Kidney (tissue), 10 donors: ENCODE measurements at regions not wholly inside any gene's neighbourhood (a gene's known extent, or its start where the extent isn't known, plus 50 kb on each side); places are given as distances from the start of the nearest gene placed in this dataset.
"Not testable (repeated sequence)": the region's sequence is repeated elsewhere in the genome, so short reads cannot be mapped to it uniquely, and the experiment has no call there.

Experiments used
- DNase-seq, 5 donors: peaks; one replicate each; pipeline ENCODE4 v3.0.0-alpha.2; 2013 to 2020
- FAIRE-seq: peaks from 2 replicates; lab custom pipeline; 2012; peaks lifted over from hg19 to GRCh38; lab: Jason Lieb, UNC
- H3K27ac ChIP-seq, 2 donors: one replicate each; pipeline ENCODE4 v1.7.0; 2013; ENCODE audit warnings: low read depth in 2 of 2, low read length in 2 of 2, inconsistent platforms in 1 of 2
- H3K27me3 ChIP-seq: one replicate; pipeline ENCODE4 v1.7.1; 2013; ENCODE audit warnings: low read length, inconsistent platforms; ENCODE audit not compliant: control insufficient read depth, insufficient read depth
- H3K36me3 ChIP-seq, 3 donors: one replicate each; pipeline versions ENCODE4 v1.7.0 to v1.7.1; 2013; ENCODE audit warnings: low read length in 3 of 3, control low read depth in 1 of 3, inconsistent platforms in 1 of 3; ENCODE audit not compliant: insufficient read depth in 3 of 3, control insufficient read depth in 2 of 3
- H3K4me1 ChIP-seq, 3 donors: one replicate each; pipeline versions ENCODE4 v1.7.0 to v1.7.1; 2013; ENCODE audit warnings: low read length in 3 of 3, inconsistent platforms in 1 of 3, low read depth in 1 of 3; ENCODE audit not compliant: control insufficient read depth in 2 of 3, insufficient read depth in 2 of 3
- H3K4me3 ChIP-seq, 3 donors: one replicate each; pipeline versions ENCODE4 v1.7.0 to v1.8.1; 2013; ENCODE audit warnings: low read length in 3 of 3, control low read depth in 1 of 3, inconsistent platforms in 1 of 3
- H3K9ac ChIP-seq, 3 donors: one replicate each; pipeline versions ENCODE4 v1.7.0 to v1.7.1; 2013; ENCODE audit warnings: low read length in 3 of 3, control low read depth in 1 of 3, inconsistent platforms in 1 of 3
- H3K9me3 ChIP-seq, 3 donors: one replicate each; pipeline versions ENCODE4 v1.7.0 to v1.7.1; 2013; ENCODE audit warnings: low read length in 3 of 3, control low read depth in 1 of 3, inconsistent platforms in 1 of 3; ENCODE audit not compliant: control insufficient read depth in 2 of 3, insufficient read depth in 1 of 3
- intact Hi-C: fragments of 100-400 bp; cut with DNase I; formaldehyde crosslinking; loops from one replicate; pipeline ENCODE4 v1.11.1; 2022
- donor health status: control.
- donor health status: control.
- donor health status: DM: yes; HTN: yes; CAD: no.
- donor health status: Normal renal cell carcinoma (clear cell type).

DNA sequence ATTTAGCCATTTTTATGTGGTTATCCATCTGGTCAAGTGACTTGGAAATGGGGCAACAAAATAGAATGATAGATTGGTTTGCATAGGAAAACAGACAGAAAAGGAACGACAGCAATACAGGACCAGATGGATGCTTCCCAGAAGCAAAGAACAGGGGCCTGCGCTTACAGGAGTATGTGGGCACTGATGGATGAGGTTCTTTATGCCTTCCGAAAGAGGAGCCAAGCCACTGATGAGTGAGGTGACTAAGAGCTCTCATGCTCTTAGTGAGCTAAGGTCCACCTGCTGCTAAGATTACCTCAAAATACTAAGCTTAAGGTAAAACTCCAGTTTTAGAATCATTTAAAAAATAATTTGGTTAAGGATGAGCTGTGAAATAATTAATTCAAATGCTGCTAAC lies 247.4 kb upstream of the FAM240B start:
- FAIRE-seq, H3K36me3 ChIP-seq, H3K4me1 ChIP-seq, H3K4me3 ChIP-seq, intact Hi-C loops, DNase-seq, H3K27me3 ChIP-seq, H3K9ac ChIP-seq, H3K27ac ChIP-seq, H3K9me3 ChIP-seq: not testable (repeated sequence)

DNA sequence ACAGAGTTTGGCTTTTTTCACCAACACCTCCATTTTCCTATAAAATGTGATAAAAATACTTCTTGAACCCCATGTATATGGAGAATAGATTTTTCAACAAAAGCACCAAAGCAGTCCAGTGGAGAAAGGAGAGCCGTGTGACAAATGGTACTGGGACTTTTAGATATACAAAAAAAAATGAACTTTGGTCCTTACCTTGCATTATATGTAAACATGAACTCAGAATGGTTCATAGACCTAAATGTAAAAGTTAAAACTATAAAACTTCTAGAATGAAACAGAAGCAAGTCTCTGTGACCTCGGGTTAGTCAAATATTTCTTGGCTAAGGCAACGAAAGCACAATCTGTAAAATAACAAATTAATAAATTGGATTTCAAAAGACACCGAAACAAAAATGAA lies 239.9 kb upstream of the FAM240B start:
- DNase-seq, intact Hi-C loops, H3K27ac ChIP-seq, H3K9ac ChIP-seq, H3K4me1 ChIP-seq, FAIRE-seq, H3K36me3 ChIP-seq, H3K4me3 ChIP-seq, H3K27me3 ChIP-seq, H3K9me3 ChIP-seq: not testable (repeated sequence)

DNA sequence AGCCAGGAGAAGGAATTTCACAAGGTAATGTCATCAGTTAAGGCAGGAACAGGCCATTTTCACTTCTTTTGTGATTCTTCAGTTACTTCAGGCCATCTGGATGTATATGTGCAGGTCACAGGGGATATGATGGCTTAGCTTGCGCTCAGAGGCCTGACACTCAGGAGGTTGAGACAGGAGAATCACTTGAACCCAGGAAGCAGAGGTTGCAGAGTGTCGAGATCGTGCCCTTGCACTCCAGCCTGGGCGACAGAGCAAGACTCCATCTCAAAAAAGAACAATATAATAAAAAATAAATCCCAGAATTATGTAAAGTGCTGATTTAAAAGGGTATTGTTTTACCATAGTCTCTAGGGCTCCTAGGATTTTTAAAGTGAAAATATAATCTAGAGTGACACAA lies 235.9 kb upstream of the FAM240B start:
- H3K36me3 ChIP-seq, FAIRE-seq, H3K27me3 ChIP-seq, H3K27ac ChIP-seq, H3K9ac ChIP-seq, H3K9me3 ChIP-seq, DNase-seq, H3K4me3 ChIP-seq, H3K4me1 ChIP-seq, intact Hi-C loops: not testable (repeated sequence)

DNA sequence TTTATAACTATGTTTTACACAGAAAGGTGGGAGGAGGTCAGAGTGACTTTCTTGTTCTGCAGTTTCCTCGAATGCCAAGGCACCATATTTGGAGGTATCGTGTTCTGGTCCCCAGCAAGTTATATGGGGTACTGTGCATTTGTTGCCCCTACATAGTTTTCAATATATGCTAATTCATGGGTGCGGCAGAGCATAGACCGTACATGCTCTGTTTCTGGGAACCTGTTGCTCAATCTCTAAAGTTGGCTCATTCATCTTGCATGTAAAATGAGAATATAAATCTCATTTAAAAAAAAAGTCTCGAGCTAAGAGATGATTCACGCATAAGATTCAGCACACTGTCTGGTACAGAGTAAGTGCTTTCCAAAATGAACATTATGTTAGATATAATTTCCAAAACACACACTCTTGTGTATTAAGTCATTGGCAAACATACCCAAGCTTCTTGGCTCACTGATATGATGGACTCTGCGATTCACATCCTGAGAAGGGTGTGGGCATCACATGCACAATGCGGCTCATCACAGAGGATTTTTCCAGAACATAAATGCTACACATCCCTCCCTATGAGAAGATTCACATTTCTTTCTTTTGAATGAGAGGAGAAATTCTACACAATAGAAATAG lies 232.9 kb upstream of the FAM240B start:
- FAIRE-seq, H3K4me1 ChIP-seq, DNase-seq, H3K27me3 ChIP-seq, H3K36me3 ChIP-seq, H3K27ac ChIP-seq, H3K9me3 ChIP-seq, H3K9ac ChIP-seq, H3K4me3 ChIP-seq, intact Hi-C loops: not testable (repeated sequence)

DNA sequence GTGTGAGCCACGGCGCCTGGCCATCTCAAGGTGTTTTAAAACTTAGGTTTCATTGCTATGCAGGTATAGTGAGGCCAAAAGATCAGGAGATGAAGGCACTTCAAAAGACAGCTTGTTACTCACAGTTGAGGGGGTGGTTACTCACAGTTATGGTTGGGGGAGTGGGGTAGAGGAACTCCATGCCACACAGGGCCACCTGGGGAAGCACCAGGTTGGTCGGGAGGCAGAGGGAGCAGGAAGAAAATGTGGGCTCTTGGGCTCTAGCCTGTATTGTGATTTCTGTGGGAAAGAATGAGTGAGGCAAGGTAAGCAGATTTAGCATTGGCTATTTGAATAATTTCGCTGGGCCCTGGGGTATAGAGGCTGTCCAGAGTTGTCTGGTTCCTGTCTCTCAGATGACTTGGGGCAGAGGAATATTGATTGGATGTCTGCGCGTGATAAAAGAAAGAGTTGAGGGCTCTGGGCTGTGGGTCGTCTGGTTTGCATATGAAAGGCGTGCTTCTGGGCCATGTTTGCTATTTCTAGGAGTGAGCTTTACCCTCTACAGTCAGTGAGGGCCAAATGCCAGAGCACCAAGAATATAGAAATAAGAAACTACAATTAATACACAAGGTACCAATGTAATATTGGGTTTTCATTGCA lies 226.1 kb upstream of the FAM240B start:
- intact Hi-C loops, result not testable (repeated sequence)

DNA sequence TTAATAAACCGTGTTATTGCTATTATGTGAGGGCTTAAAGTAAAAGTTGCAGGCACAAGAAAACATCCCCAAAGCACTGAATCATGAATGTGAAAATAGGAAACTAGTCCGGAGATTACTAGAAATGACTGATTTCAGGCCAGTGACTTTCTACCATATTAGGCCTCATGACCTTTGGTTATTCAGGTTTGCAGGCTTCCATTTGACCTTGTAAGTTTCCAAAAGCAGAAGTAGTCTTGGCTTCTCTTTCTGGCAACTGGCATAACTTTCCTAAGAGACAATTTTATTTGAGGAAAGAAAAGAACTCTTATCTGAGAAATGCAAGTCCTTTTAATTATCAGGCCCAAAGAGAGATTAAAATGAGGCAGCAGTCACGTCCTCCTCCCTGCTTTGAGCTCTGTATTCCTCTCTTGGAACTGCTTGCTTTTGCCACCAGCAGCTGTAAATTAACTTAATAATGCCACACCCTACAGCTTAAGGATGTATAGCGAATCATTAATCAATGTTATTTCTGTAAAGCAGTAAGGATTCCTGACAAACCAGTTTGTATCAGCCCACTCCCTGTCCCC lies 225.0 kb upstream of the FAM240B start:
- H3K9me3 ChIP-seq, H3K4me3 ChIP-seq, FAIRE-seq, H3K27me3 ChIP-seq, H3K9ac ChIP-seq, H3K4me1 ChIP-seq, DNase-seq, intact Hi-C loops, H3K36me3 ChIP-seq, H3K27ac ChIP-seq: not testable (repeated sequence)

More for the DNA sequence above, 226.1 kb upstream of the FAM240B start:
- not testable (repeated sequence) for H3K36me3 ChIP-seq, H3K27me3 ChIP-seq, DNase-seq, H3K4me1 ChIP-seq, H3K9ac ChIP-seq, H3K9me3 ChIP-seq, FAIRE-seq, H3K4me3 ChIP-seq, H3K27ac ChIP-seq

DNA sequence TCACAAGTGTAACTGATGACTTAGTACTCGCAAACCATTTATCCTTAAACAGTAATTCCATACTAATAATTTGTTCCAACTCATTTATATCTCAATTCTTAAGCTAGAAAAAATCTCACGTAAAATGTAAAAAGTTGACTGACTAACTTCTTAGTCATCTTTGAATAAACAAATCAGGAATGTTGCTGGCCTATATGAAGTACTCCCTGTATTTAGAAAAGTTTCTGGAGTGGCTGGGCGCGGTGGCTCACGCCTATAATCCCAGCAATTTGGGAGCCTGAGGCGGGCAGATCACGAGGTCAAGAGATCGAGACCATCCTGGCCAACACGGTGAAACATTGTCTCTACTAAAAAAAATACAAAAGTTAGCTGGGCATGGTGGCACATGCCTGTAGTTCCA lies 220.6 kb upstream of the FAM240B start:
- H3K4me3 ChIP-seq, H3K36me3 ChIP-seq, H3K4me1 ChIP-seq, H3K27me3 ChIP-seq, H3K9ac ChIP-seq, intact Hi-C loops, FAIRE-seq, DNase-seq, H3K9me3 ChIP-seq, H3K27ac ChIP-seq: not testable (repeated sequence)

DNA sequence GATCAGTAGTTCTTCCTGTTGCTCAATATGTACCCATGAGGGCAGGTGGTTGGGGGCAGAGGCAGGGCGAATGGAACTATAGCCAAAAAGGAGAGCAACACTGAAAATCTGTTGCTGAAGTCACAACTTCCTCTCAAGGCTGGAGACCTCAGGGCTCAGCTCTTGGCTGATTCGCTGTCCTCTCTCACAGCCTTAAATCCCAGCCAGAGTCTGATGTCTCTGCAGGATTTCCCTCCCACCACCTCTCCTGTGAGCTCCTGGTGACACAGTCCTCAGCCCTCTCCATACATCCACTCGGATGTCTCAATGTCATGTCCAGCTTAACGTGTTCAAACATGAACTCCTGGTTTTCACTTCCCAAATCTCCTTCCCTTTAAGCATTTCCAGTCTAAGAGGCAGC lies 218.7 kb upstream of the FAM240B start:
- H3K9me3 ChIP-seq, H3K36me3 ChIP-seq, H3K4me3 ChIP-seq, H3K27me3 ChIP-seq, DNase-seq, H3K9ac ChIP-seq, H3K27ac ChIP-seq, H3K4me1 ChIP-seq, intact Hi-C loops, FAIRE-seq: not testable (repeated sequence)
